ENCODE measurements at regions not wholly inside any gene's neighbourhood (a gene's known extent, or its start where the extent isn't known, plus 50 kb on each side); places are given as distances from the start of the nearest gene placed in this dataset.
"Not testable (repeated sequence)": the region's sequence is repeated elsewhere in the genome, so short reads cannot be mapped to it uniquely, and the experiment has no call there.

DNA sequence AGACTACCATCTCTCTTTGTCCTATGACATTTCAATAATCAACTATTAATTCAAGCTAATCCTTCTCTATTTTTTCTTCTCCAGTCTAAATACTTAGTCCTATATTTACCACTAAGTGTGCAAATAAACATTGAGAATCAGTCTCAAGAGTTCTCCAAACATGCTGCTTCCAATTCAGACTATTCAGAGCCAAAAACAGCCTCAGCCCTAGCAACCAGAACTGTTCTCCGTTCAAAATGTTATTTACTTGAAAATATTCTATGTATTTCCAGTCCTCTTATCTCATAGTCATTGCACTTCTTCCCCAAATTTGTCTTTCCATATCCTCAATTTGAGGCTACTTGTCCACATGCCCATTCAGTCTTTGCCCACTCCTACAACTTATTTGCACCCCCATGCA, 805.5 kb downstream of the IGSF11 start:
- Histone ChIP-seq H3K9me3 (ENCODE audit: low read depth, low read length) (no peaks in the 10 kb centered on the region), H3K4me3 (ENCODE audit: low read length) (no peak overlapping the region), H3K27me3 (ENCODE audit: insufficient read depth, low read length) (no peaks in the 10 kb centered on the region), H3K4me1 (ENCODE audit: insufficient read depth, low read length) (no peaks in the 10 kb centered on the region)

GRCh38 chr3:118231578-118231977, 803.1 kb downstream of the IGSF11 start:
- H3K9me3 ChIP-seq (ENCODE audit: low read depth, low read length) = no peaks in the 10 kb centered on the region
- no peaks in the 10 kb centered on the region for H3K4me1 ChIP-seq (ENCODE audit: insufficient read depth, low read length)
- no peak overlapping the region for H3K4me3 ChIP-seq (ENCODE audit: low read length)
- no peaks in the 10 kb centered on the region for H3K27me3 ChIP-seq (ENCODE audit: insufficient read depth, low read length)

DNA sequence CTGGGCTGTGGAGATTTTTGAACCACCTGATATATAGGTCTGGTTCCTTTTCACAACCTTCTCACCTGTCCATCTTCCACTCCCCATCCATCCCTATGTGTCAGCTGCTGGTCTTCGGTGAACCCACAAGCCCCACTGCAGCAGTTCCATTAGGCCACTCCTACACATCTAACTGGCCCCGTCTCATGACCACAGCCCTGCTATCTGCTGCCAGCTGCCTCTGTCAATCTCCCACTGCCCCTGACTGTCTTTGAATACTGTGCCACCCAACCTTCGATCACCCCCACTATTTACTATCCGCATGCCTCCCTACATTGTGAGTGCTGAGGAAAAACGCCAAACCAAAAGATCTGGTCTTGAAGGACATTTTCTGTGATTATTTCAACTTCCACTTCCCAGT, 795.4 kb downstream of the IGSF11 start:
- H3K4me3 ChIP-seq (ENCODE audit: low read length) = no peak overlapping the region
- no peaks in the 10 kb centered on the region for H3K9me3 ChIP-seq (ENCODE audit: low read depth, low read length)
- H3K4me1 ChIP-seq (ENCODE audit: insufficient read depth, low read length) = no peaks in the 10 kb centered on the region
- H3K27me3 ChIP-seq (ENCODE audit: insufficient read depth, low read length) = no peaks in the 10 kb centered on the region

DNA sequence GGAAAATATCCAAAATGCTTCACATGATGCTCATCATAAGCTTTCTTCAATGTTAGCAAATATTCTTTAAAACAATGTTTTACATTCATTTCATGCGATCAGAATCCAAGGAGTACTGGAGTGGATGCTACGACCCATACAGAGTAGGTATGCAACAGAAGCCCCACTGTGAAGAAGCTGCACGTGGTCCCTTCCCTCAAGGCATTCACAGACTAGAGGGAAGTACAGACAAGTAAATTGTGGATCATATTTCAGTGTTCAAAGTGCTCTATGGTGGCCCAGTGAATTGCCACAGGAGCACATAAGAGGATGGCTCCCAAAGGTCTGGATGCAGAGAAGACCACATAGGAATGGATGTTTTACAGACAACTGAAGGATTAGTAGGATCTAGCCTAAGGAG, 789.9 kb downstream of the IGSF11 start:
- Histone ChIP-seq H3K27me3 (ENCODE audit: insufficient read depth, low read length) (no peaks in the 10 kb centered on the region), H3K4me3 (ENCODE audit: low read length) (no peak overlapping the region), H3K9me3 (ENCODE audit: low read depth, low read length) (no peaks in the 10 kb centered on the region), H3K4me1 (ENCODE audit: insufficient read depth, low read length) (no peaks in the 10 kb centered on the region)

- no peak overlapping the region for H3K4me3 ChIP-seq (ENCODE audit: low read length)
- H3K9me3 ChIP-seq (ENCODE audit: low read depth, low read length) = no peaks in the 10 kb centered on the region
- H3K4me1 ChIP-seq (ENCODE audit: insufficient read depth, low read length) = no peaks in the 10 kb centered on the region
- H3K27me3 ChIP-seq (ENCODE audit: insufficient read depth, low read length) = no peaks in the 10 kb centered on the region
Measured at GRCh38 chr3:118245312-118245711, 789.3 kb downstream of the IGSF11 start.

GRCh38 chr3:118258850-118259249, 775.8 kb downstream of the IGSF11 start:
- H3K4me3 ChIP-seq (ENCODE audit: low read length); H3K9me3 ChIP-seq (ENCODE audit: low read depth, low read length); H3K4me1 ChIP-seq (ENCODE audit: insufficient read depth, low read length); H3K27me3 ChIP-seq (ENCODE audit: insufficient read depth, low read length): not testable (repeated sequence)

DNA sequence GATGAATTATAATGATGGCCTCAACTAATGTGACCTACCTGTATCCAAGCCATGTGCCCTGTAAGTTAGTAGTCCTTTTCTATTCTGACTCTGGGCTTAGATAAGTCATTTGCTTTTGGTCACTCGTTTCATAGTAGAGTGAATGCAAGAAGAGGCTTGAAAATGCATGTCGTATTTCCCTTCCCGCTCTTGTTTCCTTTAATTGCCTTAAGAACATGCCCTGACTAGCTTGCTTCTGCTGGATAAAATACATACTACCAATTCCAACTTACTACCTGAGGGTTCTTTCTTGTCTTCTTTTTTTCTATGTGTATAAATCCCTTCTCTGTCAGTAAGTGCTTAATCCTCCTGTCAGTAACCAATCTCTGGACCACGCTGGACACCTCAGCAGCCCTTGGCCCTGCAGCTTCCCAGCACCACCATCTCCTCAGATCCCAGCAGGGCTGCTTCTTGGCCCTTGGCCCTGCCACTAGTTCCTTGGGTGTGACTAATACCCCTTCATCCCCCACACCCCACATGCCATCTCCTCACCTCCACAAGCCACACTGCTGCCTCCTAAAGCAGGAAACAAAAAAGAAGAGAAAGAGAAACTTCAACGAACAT, 771.7 kb downstream of the IGSF11 start:
- Histone ChIP-seq H3K4me3 (ENCODE audit: low read length) (no peak overlapping the region), H3K27me3 (ENCODE audit: insufficient read depth, low read length) (no peaks in the 10 kb centered on the region), H3K4me1 (ENCODE audit: insufficient read depth, low read length) (no peaks in the 10 kb centered on the region), H3K9me3 (ENCODE audit: low read depth, low read length) (peaks cover 5% of the 10 kb centered on the region)

DNA sequence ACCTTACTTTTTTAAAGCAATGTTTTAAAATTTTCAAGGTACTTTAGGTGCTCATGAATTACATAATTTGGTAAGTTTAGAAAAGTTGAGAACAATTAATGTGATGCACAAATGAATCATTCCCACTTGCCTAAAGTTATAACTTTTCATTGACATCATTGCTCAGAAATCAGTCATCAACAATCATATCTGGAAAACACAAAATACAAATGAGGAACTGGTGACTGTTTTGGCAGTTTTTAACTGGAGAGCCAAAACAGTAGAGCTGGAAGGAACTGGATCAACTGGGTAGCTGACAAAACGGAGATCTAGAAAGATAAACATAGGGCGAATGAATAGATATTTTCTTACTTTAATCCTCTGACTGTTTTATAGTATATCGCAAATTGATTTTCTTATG, 767.1 kb downstream of the IGSF11 start:
- H3K4me3 ChIP-seq (ENCODE audit: low read length) = no peak overlapping the region
- H3K27me3 ChIP-seq (ENCODE audit: insufficient read depth, low read length) = no peaks in the 10 kb centered on the region
- peaks cover 5% of the 10 kb centered on the region for H3K9me3 ChIP-seq (ENCODE audit: low read depth, low read length)
- H3K4me1 ChIP-seq (ENCODE audit: insufficient read depth, low read length) = no peaks in the 10 kb centered on the region

- no peak overlapping the region for H3K4me3 ChIP-seq (ENCODE audit: low read length)
- peaks cover 4% of the 10 kb centered on the region for H3K9me3 ChIP-seq (ENCODE audit: low read depth, low read length)
Measured at GRCh38 chr3:118269537-118270125, 765.0 kb downstream of the IGSF11 start.

GRCh38 chr3:118272991-118273390, 761.7 kb downstream of the IGSF11 start:
- Histone ChIP-seq H3K27me3 (ENCODE audit: insufficient read depth, low read length) (no peaks in the 10 kb centered on the region), H3K4me1 (ENCODE audit: insufficient read depth, low read length) (no peaks in the 10 kb centered on the region), H3K9me3 (ENCODE audit: low read depth, low read length) (no peaks in the 10 kb centered on the region), H3K4me3 (ENCODE audit: low read length) (no peak overlapping the region)

More at GRCh38 chr3:118269537-118270125, 765.0 kb downstream of the IGSF11 start:
- no peaks in the 10 kb centered on the region for H3K27me3 ChIP-seq (ENCODE audit: insufficient read depth, low read length)
- H3K4me1 ChIP-seq (ENCODE audit: insufficient read depth, low read length) = no peaks in the 10 kb centered on the region

GRCh38 chr3:118277814-118278213, 756.8 kb downstream of the IGSF11 start:
- no peaks in the 10 kb centered on the region for H3K27me3 ChIP-seq (ENCODE audit: insufficient read depth, low read length)
- H3K4me1 ChIP-seq (ENCODE audit: insufficient read depth, low read length) = no peaks in the 10 kb centered on the region
- H3K4me3 ChIP-seq (ENCODE audit: low read length) = no peak overlapping the region
- H3K9me3 ChIP-seq (ENCODE audit: low read depth, low read length) = no peaks in the 10 kb centered on the region

DNA sequence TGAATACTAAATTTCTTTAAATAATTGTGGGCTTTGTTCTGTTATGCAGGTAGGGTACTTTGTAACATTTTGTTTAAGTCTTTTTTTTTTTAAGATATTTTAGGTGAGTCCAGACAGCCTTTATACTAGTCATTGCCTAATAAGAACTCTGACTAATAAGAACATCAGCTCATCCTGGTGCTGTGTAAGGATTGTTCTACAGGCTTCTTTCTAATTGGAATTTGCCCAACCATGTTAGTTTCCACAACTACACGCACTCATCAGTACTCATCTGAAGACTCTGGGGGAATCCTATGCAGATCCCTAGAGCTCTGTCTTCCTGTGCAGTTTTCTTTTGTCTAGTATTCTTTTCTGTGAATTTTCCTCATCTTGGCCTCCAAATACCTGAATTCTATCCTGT, 741.8 kb downstream of the IGSF11 start:
- H3K27me3 ChIP-seq (ENCODE audit: insufficient read depth, low read length) = no peaks in the 10 kb centered on the region
- no peak overlapping the region for H3K4me3 ChIP-seq (ENCODE audit: low read length)
- no peaks in the 10 kb centered on the region for H3K4me1 ChIP-seq (ENCODE audit: insufficient read depth, low read length)
- H3K9me3 ChIP-seq (ENCODE audit: low read depth, low read length) = no peaks in the 10 kb centered on the region

DNA sequence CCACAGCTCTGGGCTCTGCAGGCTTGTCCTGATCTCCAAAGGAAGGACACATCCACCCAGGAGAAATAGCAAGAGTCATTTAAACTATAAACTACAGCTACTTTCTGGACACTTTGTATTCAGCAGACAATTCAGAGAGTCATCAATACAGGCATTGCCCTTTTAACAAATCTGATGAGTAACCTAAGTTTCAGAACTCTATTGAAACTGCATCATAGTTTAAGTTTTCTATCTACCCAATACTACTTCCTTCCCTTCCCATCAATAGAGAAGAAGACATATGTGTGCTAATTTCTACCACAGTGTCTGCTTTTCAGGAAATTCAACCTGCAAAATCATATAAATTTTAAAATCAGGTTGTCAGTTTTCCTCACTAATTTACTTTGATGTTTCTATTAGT, 736.5 kb downstream of the IGSF11 start:
- no peaks in the 10 kb centered on the region for H3K27me3 ChIP-seq (ENCODE audit: insufficient read depth, low read length)

GRCh38 chr3:118304557-118304956, 730.1 kb downstream of the IGSF11 start:
- Histone ChIP-seq H3K9me3 (ENCODE audit: low read depth, low read length) (no peaks in the 10 kb centered on the region), H3K4me3 (ENCODE audit: low read length) (no peak overlapping the region), H3K27me3 (ENCODE audit: insufficient read depth, low read length) (no peaks in the 10 kb centered on the region), H3K4me1 (ENCODE audit: insufficient read depth, low read length) (no peaks in the 10 kb centered on the region)

More for the DNA sequence above, 736.5 kb downstream of the IGSF11 start:
- Histone ChIP-seq H3K9me3 (ENCODE audit: low read depth, low read length) (no peaks in the 10 kb centered on the region), H3K4me1 (ENCODE audit: insufficient read depth, low read length) (no peaks in the 10 kb centered on the region), H3K4me3 (ENCODE audit: low read length) (no peak overlapping the region)

GRCh38 chr3:118332699-118333098, 701.9 kb downstream of the IGSF11 start:
- Histone ChIP-seq H3K9me3 (ENCODE audit: low read depth, low read length) (peaks cover 8% of the 10 kb centered on the region), H3K4me1 (ENCODE audit: insufficient read depth, low read length) (no peaks in the 10 kb centered on the region), H3K4me3 (ENCODE audit: low read length) (no peak overlapping the region), H3K27me3 (ENCODE audit: insufficient read depth, low read length) (no peaks in the 10 kb centered on the region)

DNA sequence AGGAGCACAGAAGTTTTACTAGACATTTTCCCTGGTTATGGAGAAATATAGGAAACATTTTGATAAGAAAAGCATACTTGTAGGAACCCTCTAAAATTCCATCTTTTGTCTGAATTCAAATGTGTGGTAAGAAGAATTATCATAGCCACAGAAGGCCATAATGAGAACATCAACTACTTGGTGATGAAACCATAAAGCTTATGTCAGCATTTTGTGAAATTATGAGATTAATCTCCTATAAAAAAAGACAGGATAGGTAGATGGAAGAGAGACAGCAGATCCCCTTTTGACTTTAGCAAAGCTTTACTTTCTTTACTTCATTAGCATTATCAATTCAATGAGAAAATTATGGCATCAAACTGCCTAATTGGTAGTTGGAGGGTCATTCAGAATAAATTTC, 697.0 kb downstream of the IGSF11 start:
- no peaks in the 10 kb centered on the region for H3K4me1 ChIP-seq (ENCODE audit: insufficient read depth, low read length)
- no peaks in the 10 kb centered on the region for H3K9me3 ChIP-seq (ENCODE audit: low read depth, low read length)
- no peak overlapping the region for H3K4me3 ChIP-seq (ENCODE audit: low read length)
- no peaks in the 10 kb centered on the region for H3K27me3 ChIP-seq (ENCODE audit: insufficient read depth, low read length)

Measured in mononuclear cell (primary cell).